Uterus (tissue), 2 donors: ENCODE measurements at regions not wholly inside any gene's neighbourhood (a gene's known extent, or its start where the extent isn't known, plus 50 kb on each side); places are given as distances from the start of the nearest gene placed in this dataset.

ENCODE experiments used
- CTCF ChIP-seq, 4 experiments: fragments of 200-600 bp in 2 of 4; fragments of 450-650 bp in 2 of 4; sonication (generic) in 2 of 4; IDR thresholded peaks; one replicate each; pipeline ENCODE4 v1.5.1; 2016 to 2019; ENCODE audit warnings: antibody characterized with exemption in 4 of 4, mild to moderate bottlenecking in 2 of 4, moderate library complexity in 1 of 4
- POLR2A ChIP-seq, 2 donors: fragments of 450-650 bp; IDR thresholded peaks; one replicate each; pipeline ENCODE4 v1.6.1; 2016; ENCODE audit warnings: antibody characterized with exemption in 2 of 2, mild to moderate bottlenecking in 1 of 2, moderate library complexity in 1 of 2

- no peak for TF ChIP-seq CTCF (IDR thresholded peaks at IDR 0.05)
- no peak for TF ChIP-seq POLR2A (IDR thresholded peaks at IDR 0.05)
These were observed 148.8 kb downstream of the FOXL1 start for GRCh38 chr16:86727131-86727530.
